Fibroblast of skin of abdomen (primary cell): ENCODE measurements at regions not wholly inside any gene's neighbourhood (a gene's known extent, or its start where the extent isn't known, plus 50 kb on each side); places are given as distances from the start of the nearest gene placed in this dataset.
A peak's percentile ranks its signal among the peaks of the same experiment; 100 is the strongest.
"Not testable (repeated sequence)": the region's sequence is repeated elsewhere in the genome, so short reads cannot be mapped to it uniquely, and the experiment has no call there.

Experiments used
- DNase-seq: peaks from one replicate; pipeline ENCODE4 v3.0.0-alpha.2; 2013

DNA sequence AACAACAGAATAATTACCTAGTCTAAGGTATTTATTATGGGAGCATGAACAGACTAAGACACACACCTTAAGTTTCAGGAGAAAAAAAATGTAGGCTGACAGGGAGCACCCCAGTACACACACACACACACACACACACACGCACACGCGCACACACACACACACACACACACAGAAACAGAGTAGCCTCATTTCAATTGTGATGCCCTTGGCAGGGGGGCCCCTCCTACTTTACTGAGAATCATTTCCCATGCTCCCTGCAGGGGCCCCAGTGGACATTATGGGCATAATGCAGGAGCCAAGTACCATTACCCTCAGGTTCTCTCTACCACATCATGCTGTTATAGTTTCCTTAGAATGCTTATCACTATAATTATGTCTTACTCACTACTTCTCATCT is 104.9 kb downstream of the CDC7 start:
- no peak for DNase-seq

- DNase-seq, result no peak
Observed at GRCh38 chr1:91606546-91607078, 106.0 kb downstream of the CDC7 start.

GRCh38 chr1:91607686-91608085 is 107.0 kb downstream of the CDC7 start:
- not testable (repeated sequence) for DNase-seq

- DNase-seq, result peak; percentile 88
Observed at GRCh38 chr1:91608876-91609275, 108.2 kb downstream of the CDC7 start.

DNA sequence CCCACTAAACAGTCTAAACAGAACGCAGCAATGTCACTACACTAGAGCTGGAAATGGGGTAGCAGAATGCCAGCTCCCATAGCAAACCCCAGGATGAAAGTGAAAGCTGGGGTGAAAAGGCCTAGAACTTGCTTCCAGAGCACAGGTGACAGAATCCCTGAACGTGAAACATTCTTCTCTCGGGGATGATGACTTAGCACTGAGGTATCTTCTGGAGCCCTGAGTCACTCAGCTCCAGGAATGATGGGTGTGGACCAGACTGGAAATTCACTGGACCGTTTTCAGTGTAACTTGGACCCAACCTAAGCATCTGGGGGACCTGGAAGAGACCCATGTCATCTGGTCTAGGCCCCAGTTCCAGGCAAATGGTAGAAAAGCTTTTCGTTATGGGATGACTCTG is 108.9 kb downstream of the CDC7 start:
- DNase-seq, result peak; percentile 80

DNA sequence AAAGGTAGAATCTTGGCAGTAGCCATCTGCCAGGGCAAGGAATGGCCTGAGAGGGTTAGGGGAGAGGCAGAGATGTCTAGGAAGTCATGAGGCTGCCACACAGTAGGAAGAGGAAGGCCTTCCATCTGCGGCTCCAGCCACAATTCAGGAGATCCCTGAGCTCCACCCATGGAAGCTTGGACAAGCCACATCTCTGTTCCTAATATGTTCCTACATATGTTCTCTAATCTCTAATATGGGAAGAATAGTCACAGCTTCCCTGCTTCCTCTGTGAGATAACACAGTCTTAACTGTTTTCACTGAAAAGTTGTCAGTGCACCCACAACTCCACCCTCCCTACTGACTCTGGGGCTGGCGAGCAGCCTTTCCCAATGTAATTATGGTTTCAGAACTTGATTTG is 109.5 kb downstream of the CDC7 start:
- no peak for DNase-seq

DNA sequence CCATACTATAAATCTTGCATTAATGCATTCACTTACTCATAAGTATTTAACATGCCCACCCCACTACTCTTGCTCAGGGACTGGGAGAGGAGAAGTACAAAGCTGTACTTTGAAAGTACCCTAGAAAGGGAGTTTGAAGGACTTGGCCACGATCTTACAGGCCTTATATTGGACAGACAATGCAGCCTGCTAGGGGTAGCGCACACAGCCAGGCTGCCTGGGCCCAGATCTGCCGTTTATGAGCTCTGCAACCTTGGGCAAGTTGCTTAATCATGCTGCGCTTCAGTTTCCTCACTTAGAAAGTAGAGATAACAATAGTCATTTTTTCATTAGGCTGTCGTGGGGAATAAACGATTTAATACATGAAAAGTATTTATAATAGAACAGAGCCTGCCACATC is 110.1 kb downstream of the CDC7 start:
- DNase-seq, result peak; percentile 29

DNA sequence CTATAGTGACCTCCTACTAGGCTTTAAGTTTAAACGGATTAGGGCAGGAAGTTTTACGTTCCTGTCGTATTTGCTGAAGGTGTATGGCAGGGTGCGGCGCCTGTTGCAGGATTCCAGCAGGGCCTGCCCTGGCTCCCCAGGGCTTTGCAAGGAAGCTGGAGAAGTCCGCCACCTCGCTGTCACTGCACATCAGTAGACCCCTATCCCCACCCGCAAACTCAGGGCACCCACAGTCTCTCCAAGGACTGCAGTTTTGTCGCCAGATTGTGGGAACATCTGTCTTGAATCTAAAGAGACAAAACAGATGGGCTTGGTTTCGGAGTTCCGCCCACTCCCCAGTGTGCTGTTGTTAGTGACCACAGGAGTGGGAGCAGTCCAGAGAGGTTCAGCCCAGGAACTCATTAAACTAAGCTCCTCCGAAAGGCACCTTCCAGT is 110.8 kb downstream of the CDC7 start:
- DNase-seq, result peak; percentile 55

DNA sequence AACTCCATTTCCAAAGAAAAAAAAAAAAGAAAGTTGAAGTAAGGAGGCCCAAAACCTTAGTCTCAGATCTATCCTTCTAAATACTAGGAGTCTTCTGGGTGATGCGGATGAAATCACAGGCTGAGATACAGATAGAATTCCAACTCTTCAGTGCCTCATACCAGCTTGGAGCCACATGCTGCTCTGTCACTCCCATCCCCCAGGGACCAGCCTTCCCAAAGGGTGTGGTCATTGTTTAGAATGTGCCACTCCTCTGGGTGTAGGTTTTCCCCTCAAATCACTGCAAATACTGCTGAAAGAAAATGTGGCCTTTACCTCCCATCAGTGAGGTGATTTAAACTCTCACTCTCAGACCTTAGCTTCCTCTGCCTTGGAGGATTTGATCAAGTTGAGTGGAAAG is 112.9 kb downstream of the CDC7 start:
- no peak for DNase-seq

GRCh38 chr1:91616712-91617111 is 116.1 kb downstream of the CDC7 start:
- no peak for DNase-seq

DNA sequence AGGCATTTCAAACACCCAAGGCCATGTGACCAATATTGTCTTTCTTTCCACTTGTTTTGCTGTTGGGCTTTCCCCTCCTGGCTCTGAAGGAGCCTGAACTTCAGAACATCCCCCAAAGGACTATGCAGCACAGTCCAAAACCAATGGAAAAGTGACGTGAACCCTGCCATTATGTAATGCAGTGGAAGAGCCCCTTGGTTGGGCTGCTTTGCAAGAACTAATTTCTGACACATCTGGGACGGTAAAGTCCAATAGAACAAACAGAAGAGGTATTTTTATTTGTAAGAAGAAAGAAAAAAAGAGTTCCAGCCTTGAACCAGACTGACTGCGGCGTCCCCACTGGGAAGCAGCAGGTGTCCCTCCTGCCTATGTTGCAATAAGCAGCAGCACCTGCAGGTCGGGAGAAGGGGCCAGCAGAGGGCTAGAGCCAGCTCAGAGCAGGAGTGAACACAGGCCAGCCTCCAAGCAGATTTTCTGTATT is 116.7 kb downstream of the CDC7 start:
- no peak for DNase-seq

GRCh38 chr1:91619881-91620280 is 119.2 kb downstream of the CDC7 start:
- no peak for DNase-seq

- no peak for DNase-seq
Observed at GRCh38 chr1:91621360-91621759, 120.7 kb downstream of the CDC7 start.

- no peak for DNase-seq
Observed at GRCh38 chr1:91621907-91622306, 121.3 kb downstream of the CDC7 start.

DNA sequence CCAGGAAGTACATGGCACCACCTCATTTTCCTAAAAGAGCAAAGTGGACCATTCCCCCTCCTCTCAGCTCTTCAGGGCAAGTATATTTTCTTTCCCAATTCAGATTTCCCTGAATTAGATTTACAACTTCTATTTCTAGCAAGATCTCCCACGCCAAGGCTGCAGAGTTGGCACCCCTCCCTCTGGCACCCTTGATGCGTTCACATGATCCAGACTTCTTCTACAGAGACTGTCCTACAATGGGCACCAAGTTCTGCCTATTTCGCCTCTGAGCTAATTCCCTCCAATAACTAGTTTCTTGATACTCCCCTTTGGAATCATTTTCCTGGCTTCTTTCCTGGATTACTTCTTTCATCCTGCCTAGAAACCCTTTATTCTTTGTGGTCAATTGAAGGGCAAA is 122.0 kb downstream of the CDC7 start:
- DNase-seq, result no peak

- no peak for DNase-seq
Observed at GRCh38 chr1:91623020-91623419, 122.4 kb downstream of the CDC7 start.

GRCh38 chr1:91624331-91624730 is 123.7 kb downstream of the CDC7 start:
- no peak for DNase-seq
